A549 (cell line): ENCODE measurements at regions not wholly inside any gene's neighbourhood (a gene's known extent, or its start where the extent isn't known, plus 50 kb on each side); places are given as distances from the start of the nearest gene placed in this dataset.

ENCODE experiments used
- ATAC-seq, 2 experiments: fragments of 200-7000 bp in 1 of 2; fragments of >200 bp in 1 of 2; cut with Nextera tagmentation in 1 of 2; cut with Tn5 transposase in 1 of 2; 3 replicates each; pipeline versions ENCODE4 v1.8.0 to v1.9.1; 2018 to 2020; ENCODE audit warnings: mild to moderate bottlenecking in 1 of 2, moderate library complexity in 1 of 2
- CTCF ChIA-PET: fragments of 300-600 bp; sonication (Branson Sonifier 250); formaldehyde crosslinking; extraction: SDS; loops from one replicate; lab custom pipeline; 2021; ENCODE audit warnings: antibody characterized with exemption, inconsistent platforms; lab: Yijun Ruan, JAX
- POLR2A ChIA-PET: fragments of 350-600 bp; formaldehyde crosslinking; extraction: SDS; loops from one replicate; lab custom pipeline; 2021; ENCODE audit warnings: antibody characterized with exemption, inconsistent platforms; lab: Yijun Ruan, JAX
- DNase-seq, 2 experiments: peaks; one replicate each; pipeline versions ENCODE4 v3.0.0 to v3.0.0-alpha.2; 2011 to 2016; ENCODE audit warnings: low read depth in 1 of 2, low spot score in 1 of 2
- FAIRE-seq: peaks from 2 replicates; lab custom pipeline; 2011; peaks lifted over from hg19 to GRCh38; lab: Jason Lieb, UNC
- H3K27ac ChIP-seq, 2 experiments: fragments of >200 bp; sonication (Bioruptor Twin); formaldehyde crosslinking; 3 replicates each; pipeline ENCODE4 v1.5.1; 2016 to 2017
- H3K4me1 ChIP-seq: fragments of >200 bp; sonication (Bioruptor Twin); formaldehyde crosslinking; 3 replicates; pipeline ENCODE4 v1.6.1; 2016
- H3K4me2 ChIP-seq: fragments of >200 bp; sonication (Bioruptor Twin); formaldehyde crosslinking; 3 replicates; pipeline ENCODE4 v1.6.1; 2016
- H3K4me3 ChIP-seq: fragments of >200 bp; sonication (Bioruptor Twin); formaldehyde crosslinking; 3 replicates; pipeline ENCODE4 v1.5.1; 2016
- H3K9me3 ChIP-seq: fragments of >200 bp; sonication (Bioruptor Twin); formaldehyde crosslinking; 3 replicates; pipeline ENCODE4 v1.6.1; 2016
- ATOH8 ChIP-seq: fragments of 250-450 bp; sonication (Bioruptor Pico); IDR thresholded peaks from 2 replicates; pipeline ENCODE4 v1.5.0; 2020; ENCODE audit warnings: low read depth, mild to moderate bottlenecking, moderate library complexity
- CBX2 ChIP-seq: fragments of 200-600 bp; sonication (generic); IDR thresholded peaks from 2 replicates; pipeline ENCODE4 v1.6.1; 2016; ENCODE audit warnings: low read depth, mild to moderate bottlenecking, borderline replicate concordance
- CEBPB ChIP-seq, 2 experiments: fragments of >200 bp in 1 of 2; sonication (Bioruptor Twin) in 1 of 2; formaldehyde crosslinking in 1 of 2; IDR thresholded peaks; 2 replicates each; pipeline ENCODE4 v1.6.1; 2012 to 2016
- CTCF ChIP-seq: fragments of >200 bp; sonication (Bioruptor Twin); formaldehyde crosslinking; IDR thresholded peaks from 3 replicates; pipeline ENCODE4 v1.5.1; 2016
- EHMT2 ChIP-seq: fragments of 200-600 bp; sonication (generic); IDR thresholded peaks from 2 replicates; pipeline ENCODE4 v1.6.1; 2016; ENCODE audit warnings: antibody characterized with exemption, low read depth, mild to moderate bottlenecking, moderate library complexity
- HES2 ChIP-seq: fragments of >200 bp; sonication (Bioruptor Twin); formaldehyde crosslinking; IDR thresholded peaks from 2 replicates; pipeline ENCODE4 v1.6.1; 2016
- HMGXB4 ChIP-seq: fragments of 250-450 bp; sonication (Bioruptor Pico); IDR thresholded peaks from 2 replicates; pipeline ENCODE4 v1.5.0; 2021; ENCODE audit warnings: mild to moderate bottlenecking, moderate library complexity, borderline replicate concordance
- HOXB13 ChIP-seq: fragments of 250-450 bp; sonication (Bioruptor Pico); IDR thresholded peaks from 2 replicates; pipeline ENCODE4 v1.5.0; 2020; ENCODE audit warnings: low read depth, mild to moderate bottlenecking, moderate library complexity
- JUNB ChIP-seq: fragments of >200 bp; sonication (Bioruptor Twin); formaldehyde crosslinking; IDR thresholded peaks from 2 replicates; pipeline ENCODE4 v1.6.1; 2016
- MAFK ChIP-seq: fragments of 450-650 bp; IDR thresholded peaks from 2 replicates; pipeline ENCODE4 v1.6.1; 2014; ENCODE audit not compliant: partially characterized antibody
- MAX ChIP-seq: IDR thresholded peaks from 2 replicates; pipeline ENCODE4 v1.6.1; 2012
- MAZ ChIP-seq: fragments of 150-350 bp; IDR thresholded peaks from 2 replicates; pipeline ENCODE4 v1.6.1; 2014; ENCODE audit warnings: antibody characterized with exemption, low read depth, low read length, borderline replicate concordance
- NFE2L2 ChIP-seq: fragments of 150-350 bp; conservative IDR thresholded peaks from 2 replicates; pipeline ENCODE4 v1.6.1; 2014; ENCODE audit warnings: low read length
- NR3C1 ChIP-seq: fragments of >200 bp; sonication (Bioruptor Twin); formaldehyde crosslinking; IDR thresholded peaks from 3 replicates; pipeline ENCODE4 v1.6.1; 2017
- PHF8 ChIP-seq: fragments of 200-600 bp; sonication (generic); IDR thresholded peaks from 2 replicates; pipeline ENCODE4 v1.6.1; 2016; ENCODE audit warnings: low read depth, mild to moderate bottlenecking, antibody characterized with exemption, moderate library complexity, borderline replicate concordance
- RCOR1 ChIP-seq: fragments of 150-350 bp; IDR thresholded peaks from 2 replicates; pipeline ENCODE4 v1.6.1; 2014; ENCODE audit warnings: antibody characterized with exemption, low read length, low read depth
- REST ChIP-seq: fragments of 200-600 bp; sonication (generic); IDR thresholded peaks from 2 replicates; pipeline ENCODE4 v1.6.1; 2016; ENCODE audit warnings: antibody characterized with exemption, mild to moderate bottlenecking, moderate library complexity
- TFCP2L1 ChIP-seq: fragments of 250-450 bp; sonication (Bioruptor Pico); IDR thresholded peaks from 2 replicates; pipeline ENCODE4 v1.5.0; 2021; ENCODE audit warnings: mild to moderate bottlenecking
- ZFP36 ChIP-seq: fragments of 450-650 bp; IDR thresholded peaks from 2 replicates; pipeline ENCODE4 v1.6.1; 2014; ENCODE audit warnings: borderline replicate concordance; ENCODE audit not compliant: partially characterized antibody
- ZSCAN20 ChIP-seq: fragments of 250-450 bp; sonication (Bioruptor Pico); IDR thresholded peaks from 2 replicates; pipeline ENCODE4 v1.8.0; 2022; ENCODE audit warnings: mild to moderate bottlenecking, moderate library complexity
- WGBS: methylation state at CpG from one replicate; pipeline ENCODE4 v1.1.6; 2017; ENCODE audit errors: missing lambda C conversion rate; 5-methylcytosine and 5-hydroxymethylcytosine counted together

GRCh38 chr12:58323676-58324075, 382.3 kb downstream of the ATP23 start:
- WGBS = 83% methylated on average over 3 of the region's 3 CpGs
- no peak overlapping the region for H3K4me2 ChIP-seq
- no peaks in the 10 kb centered on the region for H3K9me3 ChIP-seq
- TF ChIP-seq NR3C1 (no peak), MAZ (no peak), ZSCAN20 (no peak), PHF8 (no peak), HMGXB4 (no peak)
- H3K27ac ChIP-seq = no peak overlapping the region
- H3K4me3 ChIP-seq = no peak overlapping the region
- no peak for DNase-seq
- 0 out of 3 replicates have a peak, but pooled peaks cover 4% of the 10 kb centered on the region for H3K4me1 ChIP-seq
- FAIRE-seq = no peak
- no peak for ATAC-seq
- ChIA-PET POLR2A (no interaction called here), CTCF (no interaction called here)

- WGBS = 64% methylated on average over 1 of the region's 1 CpG
- H3K9me3 ChIP-seq = no peaks in the 10 kb centered on the region
- no peak overlapping the region for H3K27ac ChIP-seq
- POLR2A ChIA-PET = no interaction called here
- TF ChIP-seq CBX2 = no peak
- TF ChIP-seq CTCF = no peak
- no peak for TF ChIP-seq RCOR1
- no peak for TF ChIP-seq REST
- no peak for TF ChIP-seq PHF8
- no peak for TF ChIP-seq EHMT2
- no peak for TF ChIP-seq JUNB
- no peak for TF ChIP-seq CEBPB (IDR thresholded peaks at IDR 0.05)
- TF ChIP-seq MAFK = no peak
- no peak for TF ChIP-seq ZFP36
- no peak for TF ChIP-seq ATOH8 (CRISPR knock-in tag)
- TF ChIP-seq NFE2L2 = no peak
- no peak for TF ChIP-seq HES2
- TF ChIP-seq HOXB13 (CRISPR knock-in tag) = no peak
- no peak for TF ChIP-seq TFCP2L1 (CRISPR knock-in tag)
- TF ChIP-seq MAX = no peak
- no peak overlapping the region for H3K4me2 ChIP-seq
- no peak overlapping the region for H3K4me3 ChIP-seq
- ATAC-seq (no peak), FAIRE-seq (no peak), DNase-seq (no peak)
- 0 out of 3 replicates have a peak, but pooled peaks cover 4% of the 10 kb centered on the region for H3K4me1 ChIP-seq
- CTCF ChIA-PET = interaction anchor here (0.6 to 1.0 kb wide), 2 partner anchors 149 to 1519 kb away, joined by 3 read pairs; no protein-coding TSS in a partner anchor
Observed at GRCh38 chr12:58325561-58325960, 384.2 kb downstream of the ATP23 start.
